OCI-LY7 (cell line): ENCODE measurements at regions not wholly inside any gene's neighbourhood (a gene's known extent, or its start where the extent isn't known, plus 50 kb on each side); places are given as distances from the start of the nearest gene placed in this dataset.

Experiments
- BruUV-seq: library from RNA; stranded (reverse); fragments of 400-500 nt; replicated peaks from 2 replicates; lab custom pipeline; 2021; lab: Mats Ljungman, UMichigan
- CTCF ChIA-PET: fragments of 300-600 bp; sonication (Branson Sonifier 250); formaldehyde crosslinking; loops from one replicate; lab custom pipeline; 2022; ENCODE audit warnings: antibody characterized with exemption; ENCODE audit not compliant: unreplicated experiment; lab: Charles Lee
- POLR2A ChIA-PET: fragments of 300-600 bp; sonication (Branson Sonifier 250); formaldehyde crosslinking; loops from one replicate; lab custom pipeline; 2022; ENCODE audit warnings: antibody characterized with exemption; lab: Charles Lee
- DNase-seq: peaks from one replicate; pipeline ENCODE4 v3.0.0-alpha.2; 2015; ENCODE audit warnings: low spot score
- H2AFZ ChIP-seq: fragments of 200-600 bp; sonication (generic), shearing (Covaris generic); 2 replicates; pipeline ENCODE4 v1.6.1; 2014; ENCODE audit warnings: mild to moderate bottlenecking, antibody characterized with exemption, low read length, moderate library complexity
- H3K27ac ChIP-seq: fragments of 200-600 bp; sonication (generic); 2 replicates; pipeline ENCODE4 v1.5.1; 2014; ENCODE audit warnings: mixed run types, low read depth, mild to moderate bottlenecking, moderate library complexity, low read length, inconsistent platforms; ENCODE audit not compliant: poor library complexity, severe bottlenecking
- H3K36me3 ChIP-seq: fragments of 200-600 bp; sonication (generic); 2 replicates; pipeline ENCODE4 v1.6.1; 2014; ENCODE audit warnings: mild to moderate bottlenecking, antibody characterized with exemption, low read length, moderate library complexity, mixed read lengths; ENCODE audit not compliant: insufficient read depth
- H3K4me1 ChIP-seq: fragments of 200-600 bp; sonication (generic); 2 replicates; pipeline ENCODE4 v1.5.1; 2014; ENCODE audit warnings: mild to moderate bottlenecking, low read length; ENCODE audit not compliant: insufficient read depth, poor library complexity, severe bottlenecking
- H3K4me2 ChIP-seq: fragments of 200-600 bp; sonication (generic); 2 replicates; pipeline ENCODE4 v1.6.1; 2014; ENCODE audit warnings: mild to moderate bottlenecking, low read length
- H3K4me3 ChIP-seq: fragments of 200-600 bp; sonication (generic); 2 replicates; pipeline ENCODE4 v1.5.1; 2014; ENCODE audit warnings: mild to moderate bottlenecking, low read depth, low read length; ENCODE audit not compliant: poor library complexity, severe bottlenecking
- H3K79me2 ChIP-seq: fragments of 200-600 bp; sonication (generic); 2 replicates; pipeline ENCODE4 v1.6.1; 2016; ENCODE audit warnings: low read depth, mild to moderate bottlenecking, low read length, moderate library complexity, mixed read lengths; ENCODE audit not compliant: insufficient read depth
- H3K9me2 ChIP-seq: fragments of 200-600 bp; sonication (generic); 2 replicates; pipeline ENCODE4 v1.6.1; 2016; ENCODE audit warnings: mild to moderate bottlenecking, low read length, mixed read lengths; ENCODE audit not compliant: insufficient read depth
- H3K9me3 ChIP-seq: fragments of 200-600 bp; sonication (generic); 2 replicates; pipeline ENCODE4 v1.6.1; 2014; ENCODE audit warnings: mild to moderate bottlenecking, mixed run types, low read length, mixed read lengths
- H4K20me1 ChIP-seq: fragments of 200-600 bp; sonication (generic); 2 replicates; pipeline ENCODE4 v1.6.1; 2014; ENCODE audit warnings: mild to moderate bottlenecking, antibody characterized with exemption, low read length, moderate library complexity, mixed read lengths; ENCODE audit not compliant: insufficient read depth
- EZH2phosphoT487 ChIP-seq: fragments of 200-600 bp; sonication (generic); IDR thresholded peaks from 2 replicates; pipeline ENCODE4 v1.6.1; 2018; ENCODE audit warnings: low read depth, borderline replicate concordance, mild to moderate bottlenecking, mixed run types, antibody characterized with exemption, low read length, moderate library complexity, mixed read lengths
- intact Hi-C: fragments of 100-400 bp; cut with micrococcal nuclease; formaldehyde crosslinking; loops from one replicate; pipeline ENCODE4 v1.10.0; 2022; ENCODE audit not compliant: unreplicated experiment
- TF ChIP-seq, protein P1 (sequence below): fragments of 200-600 bp; sonication (generic); conservative IDR thresholded peaks from 2 replicates; pipeline ENCODE4 v1.5.1; 2014; ENCODE audit warnings: mild to moderate bottlenecking, antibody characterized with exemption, low read length, moderate library complexity, mixed read lengths

DNA sequence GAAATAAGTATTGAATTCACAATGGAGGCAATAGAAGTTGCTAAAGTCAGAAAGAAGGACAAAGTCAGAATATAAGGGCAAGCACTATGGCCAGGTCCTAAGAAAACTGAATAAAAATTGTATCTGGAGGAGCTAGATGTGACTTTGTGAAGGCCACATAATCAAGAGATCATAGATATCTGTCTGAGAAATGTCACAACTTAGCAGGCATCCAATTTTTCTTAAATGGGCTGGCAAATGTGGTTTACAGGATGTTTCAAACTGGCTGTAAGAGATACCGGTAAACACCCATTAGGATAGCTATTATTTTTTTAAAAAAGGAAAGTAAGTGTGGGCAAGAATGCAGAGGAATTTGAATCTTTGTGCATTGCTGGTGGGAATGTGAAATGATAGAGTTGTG, 303.1 kb upstream of the CHORDC1 start:
- Histone ChIP-seq H3K4me1 (no peaks in the 10 kb centered on the region), H3K79me2 (no peaks in the 10 kb centered on the region), H3K36me3 (no peaks in the 10 kb centered on the region), H3K4me3 (no peak overlapping the region), H4K20me1 (no peaks in the 10 kb centered on the region), H3K4me2 (no peak overlapping the region), H3K9me2 (no peaks in the 10 kb centered on the region), H2AFZ (no peak overlapping the region), H3K27ac (no peak overlapping the region), H3K9me3 (no peaks in the 10 kb centered on the region)
- ChIA-PET POLR2A (no interaction called here), CTCF (no interaction called here)
- BruUV-seq: no TSS peak
- TF ChIP-seq EZH2phosphoT487: no peak
- TF ChIP-seq, protein P1, sequence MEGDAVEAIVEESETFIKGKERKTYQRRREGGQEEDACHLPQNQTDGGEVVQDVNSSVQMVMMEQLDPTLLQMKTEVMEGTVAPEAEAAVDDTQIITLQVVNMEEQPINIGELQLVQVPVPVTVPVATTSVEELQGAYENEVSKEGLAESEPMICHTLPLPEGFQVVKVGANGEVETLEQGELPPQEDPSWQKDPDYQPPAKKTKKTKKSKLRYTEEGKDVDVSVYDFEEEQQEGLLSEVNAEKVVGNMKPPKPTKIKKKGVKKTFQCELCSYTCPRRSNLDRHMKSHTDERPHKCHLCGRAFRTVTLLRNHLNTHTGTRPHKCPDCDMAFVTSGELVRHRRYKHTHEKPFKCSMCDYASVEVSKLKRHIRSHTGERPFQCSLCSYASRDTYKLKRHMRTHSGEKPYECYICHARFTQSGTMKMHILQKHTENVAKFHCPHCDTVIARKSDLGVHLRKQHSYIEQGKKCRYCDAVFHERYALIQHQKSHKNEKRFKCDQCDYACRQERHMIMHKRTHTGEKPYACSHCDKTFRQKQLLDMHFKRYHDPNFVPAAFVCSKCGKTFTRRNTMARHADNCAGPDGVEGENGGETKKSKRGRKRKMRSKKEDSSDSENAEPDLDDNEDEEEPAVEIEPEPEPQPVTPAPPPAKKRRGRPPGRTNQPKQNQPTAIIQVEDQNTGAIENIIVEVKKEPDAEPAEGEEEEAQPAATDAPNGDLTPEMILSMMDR: no peak
- DNase-seq: no peak
- intact Hi-C loops: no loop called here

DNA sequence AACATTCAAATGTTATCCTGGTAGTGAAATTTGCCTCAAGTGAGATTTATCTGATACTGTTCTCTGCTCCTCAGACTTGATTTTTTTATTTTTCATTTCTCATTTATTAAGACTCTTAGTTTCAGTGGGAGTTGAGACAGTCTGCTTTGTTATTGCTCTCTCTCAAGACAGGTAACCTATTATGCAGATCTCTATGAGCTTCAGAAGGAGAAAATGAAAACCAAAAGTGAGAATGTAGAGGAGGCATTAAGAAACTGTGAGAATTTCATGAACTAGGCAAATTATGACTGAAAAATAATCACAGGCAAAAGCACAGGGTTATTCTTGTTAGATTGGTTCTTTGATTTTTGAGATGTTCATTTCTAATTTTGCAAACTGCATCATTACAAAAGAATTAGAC, 290.0 kb upstream of the CHORDC1 start:
- H3K4me1 ChIP-seq: no peaks in the 10 kb centered on the region
- no TSS peak for BruUV-seq
- ChIA-PET CTCF (no interaction called here), POLR2A (interaction anchor here (0.5 kb wide), 1 partner anchor 181 kb away, joined by 3 read pairs; no protein-coding TSS in a partner anchor)
- intact Hi-C loops: no loop called here
- H4K20me1 ChIP-seq: no peaks in the 10 kb centered on the region
- H3K36me3 ChIP-seq: no peaks in the 10 kb centered on the region
- no peaks in the 10 kb centered on the region for H3K79me2 ChIP-seq
- H3K4me3 ChIP-seq: no peak overlapping the region
- TF ChIP-seq, protein P1: no peak
- TF ChIP-seq EZH2phosphoT487: no peak
- DNase-seq: no peak
- H3K9me2 ChIP-seq: no peaks in the 10 kb centered on the region
- no peak overlapping the region for H3K27ac ChIP-seq
- no peak overlapping the region for H2AFZ ChIP-seq
- no peaks in the 10 kb centered on the region for H3K9me3 ChIP-seq
- no peak overlapping the region for H3K4me2 ChIP-seq

DNA sequence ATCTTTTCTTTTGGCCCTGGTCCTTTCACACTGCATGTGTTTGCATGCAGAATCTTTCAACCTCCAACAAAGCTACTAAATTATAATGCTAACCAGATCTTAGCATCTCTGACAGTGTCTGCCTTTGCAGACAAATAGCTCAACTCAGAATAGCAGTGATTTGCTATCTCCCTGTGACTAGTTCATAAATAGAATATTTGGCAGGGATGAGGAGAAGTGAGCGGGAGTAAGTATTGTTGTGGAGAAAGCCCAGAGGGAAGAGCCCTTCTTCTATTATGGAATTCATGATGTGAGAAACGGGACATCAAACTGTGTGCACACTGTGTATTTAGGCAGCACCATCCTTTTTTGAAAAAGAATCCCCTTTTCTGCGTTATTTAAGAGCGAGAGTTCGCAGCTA, 288.0 kb upstream of the CHORDC1 start:
- no peak overlapping the region for H3K4me3 ChIP-seq
- no peaks in the 10 kb centered on the region for H3K9me2 ChIP-seq
- H3K79me2 ChIP-seq: no peaks in the 10 kb centered on the region
- no peak overlapping the region for H3K27ac ChIP-seq
- H3K4me2 ChIP-seq: no peak overlapping the region
- BruUV-seq: no TSS peak
- TF ChIP-seq EZH2phosphoT487: no peak
- TF ChIP-seq, protein P1: no peak
- intact Hi-C loops: no loop called here
- ChIA-PET POLR2A (no interaction called here), CTCF (no interaction called here)
- H3K4me1 ChIP-seq: no peaks in the 10 kb centered on the region
- no peaks in the 10 kb centered on the region for H3K36me3 ChIP-seq
- H4K20me1 ChIP-seq: no peaks in the 10 kb centered on the region
- H3K9me3 ChIP-seq: no peaks in the 10 kb centered on the region
- no peak overlapping the region for H2AFZ ChIP-seq
- DNase-seq: no peak
